Hepatocyte (in vitro differentiated cells): ENCODE measurements at regions not wholly inside any gene's neighbourhood (a gene's known extent, or its start where the extent isn't known, plus 50 kb on each side); places are given as distances from the start of the nearest gene placed in this dataset.

Source experiments
- CTCF ChIP-seq: fragments of 200-600 bp; sonication (generic); IDR thresholded peaks from 2 replicates; pipeline ENCODE4 v1.5.1; 2016; ENCODE audit warnings: antibody characterized with exemption, mild to moderate bottlenecking; ENCODE audit not compliant: poor library complexity
- EZH2 ChIP-seq: fragments of 200-600 bp; sonication (generic); IDR thresholded peaks from 2 replicates; pipeline ENCODE4 v1.6.1; 2016; ENCODE audit warnings: antibody characterized with exemption, mild to moderate bottlenecking, borderline replicate concordance
- EZH2phosphoT487 ChIP-seq: fragments of 200-600 bp; sonication (generic); IDR thresholded peaks from one replicate; pipeline ENCODE4 v1.6.1; 2018; ENCODE audit warnings: antibody characterized with exemption, mild to moderate bottlenecking, low read depth, moderate library complexity; ENCODE audit not compliant: unreplicated experiment, severe bottlenecking

GRCh38 chr6:105990151-105990550 lies 96.0 kb upstream of the PRDM1 start:
- TF ChIP-seq CTCF (no peak), EZH2phosphoT487 (no peak), EZH2 (no peak)
